HCT116 (cell line): ENCODE measurements at regions not wholly inside any gene's neighbourhood (a gene's known extent, or its start where the extent isn't known, plus 50 kb on each side); places are given as distances from the start of the nearest gene placed in this dataset.

Source experiments
- CBX3 ChIP-seq: IDR thresholded peaks from 2 replicates; pipeline ENCODE4 v1.6.1; 2012; ENCODE audit warnings: low read depth
- EZH2 ChIP-seq: fragments of 200-600 bp; sonication (generic); IDR thresholded peaks from 2 replicates; pipeline ENCODE4 v1.6.1; 2017; ENCODE audit warnings: antibody characterized with exemption, mixed run types
- RAD21 ChIP-seq: IDR thresholded peaks from 2 replicates; pipeline ENCODE4 v1.6.1; 2012; ENCODE audit warnings: low read depth, mild to moderate bottlenecking

GRCh38 chr1:213604477-213604876 lies 383.3 kb upstream of the PROX1 start:
- no peak for TF ChIP-seq EZH2
- no peak for TF ChIP-seq RAD21
- no peak for TF ChIP-seq CBX3
